GM12878 (cell line): ENCODE measurements at regions not wholly inside any gene's neighbourhood (a gene's known extent, or its start where the extent isn't known, plus 50 kb on each side); places are given as distances from the start of the nearest gene placed in this dataset.

ENCODE experiments used
- ATAC-seq: fragments of 200-7000 bp; cut with Tn5 transposase; 3 replicates; pipeline ENCODE4 v1.9.1; 2020; ENCODE audit warnings: mild to moderate bottlenecking, moderate library complexity
- BruUV-seq: library from RNA; stranded (reverse); fragments of 400-500 nt; replicated peaks from 2 replicates; lab custom pipeline; 2021; lab: Mats Ljungman, UMichigan
- CTCF ChIA-PET: fragments of 300-600 bp; sonication (Branson Sonifier 250); formaldehyde crosslinking; extraction: SDS; loops from one replicate; lab custom pipeline; 2021; ENCODE audit warnings: inconsistent platforms; lab: Yijun Ruan, JAX
- POLR2A ChIA-PET: fragments of 350-600 bp; formaldehyde crosslinking; extraction: SDS; loops from one replicate; lab custom pipeline; 2021; ENCODE audit warnings: inconsistent platforms; lab: Charles Lee
- RAD21 ChIA-PET: fragments of 300-600 bp; sonication (Branson Sonifier 250); formaldehyde crosslinking; loops from one replicate; lab custom pipeline; 2023; ENCODE audit warnings: antibody characterized with exemption; ENCODE audit not compliant: unreplicated experiment; lab: Charles Lee
- SMC1A ChIA-PET: fragments of 300-600 bp; sonication (Branson Sonifier 250); formaldehyde crosslinking; loops from one replicate; lab custom pipeline; 2023; ENCODE audit not compliant: unreplicated experiment, uncharacterized antibody; lab: Charles Lee
- DNase-seq: peaks from one replicate; pipeline ENCODE4 v3.0.0-alpha.2; 2011; ENCODE audit warnings: low read depth, low spot score
- FAIRE-seq: peaks from 3 replicates; lab custom pipeline; 2011; peaks lifted over from hg19 to GRCh38; lab: Jason Lieb, UNC
- H2AFZ ChIP-seq: 2 replicates; pipeline ENCODE4 v1.6.0; 2011; ENCODE audit warnings: low read depth, low read length, control low read depth; ENCODE audit not compliant: control insufficient read depth
- H3K27ac ChIP-seq: 2 replicates; pipeline ENCODE4 v1.5.1; 2011; ENCODE audit warnings: control low read depth; ENCODE audit not compliant: control insufficient read depth, insufficient read depth
- H3K27me3 ChIP-seq, 2 experiments: replicated peaks in 1 of 2; 2 replicates each; pipeline versions ENCODE4 v1.6.0 to v1.6.1; 2011; ENCODE audit warnings: low read length in 1 of 2; ENCODE audit not compliant: control insufficient read depth in 2 of 2, insufficient read depth in 2 of 2
- H3K36me3 ChIP-seq, 2 experiments: 2 replicates each; pipeline ENCODE4 v1.5.1; 2011; ENCODE audit warnings: low read length in 1 of 2; ENCODE audit not compliant: control insufficient read depth in 2 of 2, insufficient read depth in 2 of 2
- H3K4me1 ChIP-seq: 2 replicates; pipeline ENCODE4 v1.6.1; 2011; ENCODE audit warnings: mild to moderate bottlenecking, low read length, moderate library complexity, mixed read lengths; ENCODE audit not compliant: control insufficient read depth, insufficient read depth
- H3K4me2 ChIP-seq: 2 replicates; pipeline ENCODE4 v1.6.0; 2011; ENCODE audit warnings: control low read depth; ENCODE audit not compliant: control insufficient read depth, insufficient read depth
- H3K4me3 ChIP-seq: fragments of 200-600 bp; sonication (generic); 2 replicates; pipeline ENCODE4 v1.5.1; 2016
- H3K79me2 ChIP-seq: 2 replicates; pipeline ENCODE4 v1.6.0; 2011; ENCODE audit warnings: low read length; ENCODE audit not compliant: control insufficient read depth, insufficient read depth
- H3K9ac ChIP-seq: 2 replicates; pipeline ENCODE4 v1.8.0; 2011; ENCODE audit warnings: low read length, control low read depth, mixed read lengths; ENCODE audit not compliant: control insufficient read depth, insufficient read depth
- H3K9me3 ChIP-seq: replicated peaks from 3 replicates; pipeline ENCODE4 v1.5.1; 2011; ENCODE audit warnings: mild to moderate bottlenecking, low read length; ENCODE audit not compliant: control insufficient read depth, insufficient read depth
- H4K20me1 ChIP-seq: 2 replicates; pipeline ENCODE4 v1.6.0; 2011; ENCODE audit not compliant: control insufficient read depth, insufficient read depth
- BMI1 ChIP-seq: fragments of 450-650 bp; IDR thresholded peaks from 2 replicates; pipeline ENCODE4 v1.6.1; 2016; ENCODE audit warnings: mild to moderate bottlenecking, moderate library complexity, borderline replicate concordance
- FOXK2 ChIP-seq: fragments of 450-650 bp; IDR thresholded peaks from 2 replicates; pipeline ENCODE4 v1.6.1; 2017; ENCODE audit warnings: mild to moderate bottlenecking, moderate library complexity
- NR2F1 ChIP-seq: fragments of 450-650 bp; conservative IDR thresholded peaks from 2 replicates; pipeline ENCODE4 v1.6.1; 2017; ENCODE audit warnings: mild to moderate bottlenecking
- RELA ChIP-seq: fragments of 450-650 bp; IDR thresholded peaks from 2 replicates; pipeline ENCODE4 v1.8.0; 2014; ENCODE audit warnings: borderline replicate concordance; ENCODE audit not compliant: partially characterized antibody
- WGBS: methylation state at CpG from one replicate; pipeline ENCODE4 v1.1.6; 2016; ENCODE audit warnings: low lambda C conversion rate; ENCODE audit not compliant: insufficient replicate concordance, insufficient coverage; ENCODE audit errors: missing lambda C conversion rate; 5-methylcytosine and 5-hydroxymethylcytosine counted together
- in situ Hi-C: fragments of 300-500 bp; cut with MboI; formaldehyde crosslinking; loops from 9 replicates; pipeline ENCODE4 v1.14.3; 2018; ENCODE audit warnings: mixed read lengths
- intact Hi-C: fragments of 100-400 bp; cut with micrococcal nuclease; formaldehyde crosslinking; loops from one replicate; pipeline ENCODE4 v1.14.2; 2022; ENCODE audit not compliant: unreplicated experiment
- TF ChIP-seq, protein P1 (sequence below): fragments of 450-650 bp; IDR thresholded peaks from 2 replicates; pipeline ENCODE4 v1.6.1; 2017; ENCODE audit warnings: low read depth, mild to moderate bottlenecking, moderate library complexity
- TF ChIP-seq, protein P2 (sequence below): fragments of 450-650 bp; IDR thresholded peaks from 2 replicates; pipeline ENCODE4 v1.6.1; 2016; ENCODE audit warnings: mild to moderate bottlenecking
- TF ChIP-seq, protein P3 (sequence below): IDR thresholded peaks from 2 replicates; pipeline ENCODE4 v1.6.1; 2012; ENCODE audit warnings: improper control_type of control experiment, low read depth, low read length; ENCODE audit not compliant: insufficient replicate concordance

DNA sequence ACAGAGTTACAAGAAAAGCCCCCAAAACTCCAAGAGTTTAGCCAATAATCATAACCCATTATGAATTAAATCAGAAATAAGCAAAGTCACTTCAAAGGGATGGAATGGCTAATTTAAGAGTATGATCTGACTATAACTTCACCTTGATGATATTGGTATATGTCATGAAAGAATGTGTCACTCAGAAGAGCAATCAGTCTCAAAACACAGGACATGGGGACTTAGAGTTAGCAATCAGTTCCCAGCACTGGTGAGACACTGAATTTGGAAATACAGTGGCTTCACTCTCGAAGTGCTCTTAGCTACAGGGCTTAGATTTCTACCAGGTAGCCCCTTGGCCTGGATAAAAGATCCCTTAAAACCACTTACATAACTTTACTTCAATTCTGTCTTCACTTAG is 65.7 kb upstream of the EXOC1L start:
- H3K27ac ChIP-seq, result no peak overlapping the region
- no peak overlapping the region for H3K9ac ChIP-seq
- no peaks in the 10 kb centered on the region for H3K79me2 ChIP-seq
- no peak overlapping the region for H3K4me3 ChIP-seq
- no peaks in the 10 kb centered on the region for H3K4me1 ChIP-seq
- intact Hi-C loops (no loop called here), in situ Hi-C loops (no loop called here)
- ChIA-PET POLR2A (no interaction called here), CTCF (no interaction called here), RAD21 (no interaction called here), SMC1A (interaction anchor here (1.8 kb wide), 1 partner anchor 12 kb away, joined by 7 read pairs; no protein-coding TSS in a partner anchor)
- DNase-seq (no peak), FAIRE-seq (no peak), ATAC-seq (no peak)
- WGBS, result 0% methylated on average over 1 of the region's 1 CpG
- no peaks in the 10 kb centered on the region for H3K9me3 ChIP-seq
- H4K20me1 ChIP-seq, result no peaks in the 10 kb centered on the region
- H3K27me3 ChIP-seq, result no peaks in the 10 kb centered on the region
- no peaks in the 10 kb centered on the region for H3K36me3 ChIP-seq
- no TSS peak for BruUV-seq
- no peak overlapping the region for H3K4me2 ChIP-seq
- no peak for TF ChIP-seq BMI1
- no peak for TF ChIP-seq RELA
- H2AFZ ChIP-seq, result no peak overlapping the region

DNA sequence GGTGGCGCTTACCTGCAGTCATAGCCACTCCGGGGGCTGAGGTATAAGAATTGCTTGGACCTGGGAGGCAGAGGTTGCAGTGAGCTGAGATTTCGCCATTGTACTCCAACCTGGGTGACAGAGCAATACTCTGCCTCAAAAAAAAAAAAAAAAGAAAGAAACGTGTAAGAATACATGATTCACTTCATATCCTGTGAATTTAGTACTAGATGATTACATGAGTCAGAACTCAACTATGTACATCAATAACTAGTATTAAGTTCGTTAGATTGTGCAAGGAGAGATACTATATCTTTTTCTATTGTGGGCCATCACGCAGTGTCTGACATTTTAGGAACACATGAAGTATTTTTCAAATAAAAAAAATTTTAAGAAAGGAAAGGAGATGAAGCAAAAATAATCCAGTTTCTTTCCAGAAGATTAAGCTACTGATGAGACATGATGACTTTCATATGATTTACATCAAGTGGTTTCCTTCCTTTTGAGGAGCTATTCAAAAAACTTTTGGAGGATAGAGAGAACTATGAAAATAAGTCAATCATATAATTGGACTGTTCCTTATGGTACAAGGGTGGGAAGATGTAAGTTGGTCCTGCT is 64.7 kb upstream of the EXOC1L start:
- ChIA-PET POLR2A (no interaction called here), RAD21 (no interaction called here), SMC1A (interaction anchor here (1.8 kb wide), 1 partner anchor 11 kb away, joined by 7 read pairs; no protein-coding TSS in a partner anchor), CTCF (no interaction called here)
- H3K9me3 ChIP-seq, result no peaks in the 10 kb centered on the region
- in situ Hi-C loops (no loop called here), intact Hi-C loops (no loop called here)
- no peak overlapping the region for H3K4me2 ChIP-seq
- no peaks in the 10 kb centered on the region for H3K79me2 ChIP-seq
- FAIRE-seq (no peak), ATAC-seq (no peak), DNase-seq (no peak)
- H3K4me1 ChIP-seq, result no peaks in the 10 kb centered on the region
- no peaks in the 10 kb centered on the region for H3K36me3 ChIP-seq
- no peaks in the 10 kb centered on the region for H3K27me3 ChIP-seq
- no peak overlapping the region for H2AFZ ChIP-seq
- no peak overlapping the region for H3K27ac ChIP-seq
- H3K9ac ChIP-seq, result no peak overlapping the region
- BruUV-seq, result no TSS peak
- no peaks in the 10 kb centered on the region for H4K20me1 ChIP-seq
- 33% methylated on average over 5 of the region's 6 CpGs for WGBS
- no peak overlapping the region for H3K4me3 ChIP-seq
- TF ChIP-seq, protein P1, sequence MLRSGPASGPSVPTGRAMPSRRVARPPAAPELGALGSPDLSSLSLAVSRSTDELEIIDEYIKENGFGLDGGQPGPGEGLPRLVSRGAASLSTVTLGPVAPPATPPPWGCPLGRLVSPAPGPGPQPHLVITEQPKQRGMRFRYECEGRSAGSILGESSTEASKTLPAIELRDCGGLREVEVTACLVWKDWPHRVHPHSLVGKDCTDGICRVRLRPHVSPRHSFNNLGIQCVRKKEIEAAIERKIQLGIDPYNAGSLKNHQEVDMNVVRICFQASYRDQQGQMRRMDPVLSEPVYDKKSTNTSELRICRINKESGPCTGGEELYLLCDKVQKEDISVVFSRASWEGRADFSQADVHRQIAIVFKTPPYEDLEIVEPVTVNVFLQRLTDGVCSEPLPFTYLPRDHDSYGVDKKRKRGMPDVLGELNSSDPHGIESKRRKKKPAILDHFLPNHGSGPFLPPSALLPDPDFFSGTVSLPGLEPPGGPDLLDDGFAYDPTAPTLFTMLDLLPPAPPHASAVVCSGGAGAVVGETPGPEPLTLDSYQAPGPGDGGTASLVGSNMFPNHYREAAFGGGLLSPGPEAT, result no peak
- TF ChIP-seq, protein P2, sequence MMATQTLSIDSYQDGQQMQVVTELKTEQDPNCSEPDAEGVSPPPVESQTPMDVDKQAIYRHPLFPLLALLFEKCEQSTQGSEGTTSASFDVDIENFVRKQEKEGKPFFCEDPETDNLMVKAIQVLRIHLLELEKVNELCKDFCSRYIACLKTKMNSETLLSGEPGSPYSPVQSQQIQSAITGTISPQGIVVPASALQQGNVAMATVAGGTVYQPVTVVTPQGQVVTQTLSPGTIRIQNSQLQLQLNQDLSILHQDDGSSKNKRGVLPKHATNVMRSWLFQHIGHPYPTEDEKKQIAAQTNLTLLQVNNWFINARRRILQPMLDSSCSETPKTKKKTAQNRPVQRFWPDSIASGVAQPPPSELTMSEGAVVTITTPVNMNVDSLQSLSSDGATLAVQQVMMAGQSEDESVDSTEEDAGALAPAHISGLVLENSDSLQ, result no peak
- no peak for TF ChIP-seq FOXK2
- TF ChIP-seq NR2F1, result no peak
- TF ChIP-seq, protein P3, sequence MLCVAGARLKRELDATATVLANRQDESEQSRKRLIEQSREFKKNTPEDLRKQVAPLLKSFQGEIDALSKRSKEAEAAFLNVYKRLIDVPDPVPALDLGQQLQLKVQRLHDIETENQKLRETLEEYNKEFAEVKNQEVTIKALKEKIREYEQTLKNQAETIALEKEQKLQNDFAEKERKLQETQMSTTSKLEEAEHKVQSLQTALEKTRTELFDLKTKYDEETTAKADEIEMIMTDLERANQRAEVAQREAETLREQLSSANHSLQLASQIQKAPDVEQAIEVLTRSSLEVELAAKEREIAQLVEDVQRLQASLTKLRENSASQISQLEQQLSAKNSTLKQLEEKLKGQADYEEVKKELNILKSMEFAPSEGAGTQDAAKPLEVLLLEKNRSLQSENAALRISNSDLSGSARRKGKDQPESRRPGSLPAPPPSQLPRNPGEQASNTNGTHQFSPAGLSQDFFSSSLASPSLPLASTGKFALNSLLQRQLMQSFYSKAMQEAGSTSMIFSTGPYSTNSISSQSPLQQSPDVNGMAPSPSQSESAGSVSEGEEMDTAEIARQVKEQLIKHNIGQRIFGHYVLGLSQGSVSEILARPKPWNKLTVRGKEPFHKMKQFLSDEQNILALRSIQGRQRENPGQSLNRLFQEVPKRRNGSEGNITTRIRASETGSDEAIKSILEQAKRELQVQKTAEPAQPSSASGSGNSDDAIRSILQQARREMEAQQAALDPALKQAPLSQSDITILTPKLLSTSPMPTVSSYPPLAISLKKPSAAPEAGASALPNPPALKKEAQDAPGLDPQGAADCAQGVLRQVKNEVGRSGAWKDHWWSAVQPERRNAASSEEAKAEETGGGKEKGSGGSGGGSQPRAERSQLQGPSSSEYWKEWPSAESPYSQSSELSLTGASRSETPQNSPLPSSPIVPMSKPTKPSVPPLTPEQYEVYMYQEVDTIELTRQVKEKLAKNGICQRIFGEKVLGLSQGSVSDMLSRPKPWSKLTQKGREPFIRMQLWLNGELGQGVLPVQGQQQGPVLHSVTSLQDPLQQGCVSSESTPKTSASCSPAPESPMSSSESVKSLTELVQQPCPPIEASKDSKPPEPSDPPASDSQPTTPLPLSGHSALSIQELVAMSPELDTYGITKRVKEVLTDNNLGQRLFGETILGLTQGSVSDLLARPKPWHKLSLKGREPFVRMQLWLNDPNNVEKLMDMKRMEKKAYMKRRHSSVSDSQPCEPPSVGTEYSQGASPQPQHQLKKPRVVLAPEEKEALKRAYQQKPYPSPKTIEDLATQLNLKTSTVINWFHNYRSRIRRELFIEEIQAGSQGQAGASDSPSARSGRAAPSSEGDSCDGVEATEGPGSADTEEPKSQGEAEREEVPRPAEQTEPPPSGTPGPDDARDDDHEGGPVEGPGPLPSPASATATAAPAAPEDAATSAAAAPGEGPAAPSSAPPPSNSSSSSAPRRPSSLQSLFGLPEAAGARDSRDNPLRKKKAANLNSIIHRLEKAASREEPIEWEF, result no peak
